H4 (cell line): ENCODE measurements at regions not wholly inside any gene's neighbourhood (a gene's known extent, or its start where the extent isn't known, plus 50 kb on each side); places are given as distances from the start of the nearest gene placed in this dataset.

ENCODE experiments used
- DNase-seq: peaks from one replicate; pipeline ENCODE4 v3.0.0-alpha.2; 2015; ENCODE audit warnings: low spot score

GRCh38 chr7:32264702-32265284 is 194.6 kb upstream of the PDE1C start:
- DNase-seq = no peak

GRCh38 chr7:32263611-32264010 is 193.4 kb upstream of the PDE1C start:
- DNase-seq = no peak

- DNase-seq = no peak
Observed at GRCh38 chr7:32262315-32262714, 192.1 kb upstream of the PDE1C start.

GRCh38 chr7:32259931-32260596 is 189.9 kb upstream of the PDE1C start:
- no peak for DNase-seq

GRCh38 chr7:32258265-32258664 is 188.1 kb upstream of the PDE1C start:
- no peak for DNase-seq

GRCh38 chr7:32257621-32258020 is 187.4 kb upstream of the PDE1C start:
- no peak for DNase-seq

- DNase-seq = no peak
Observed at GRCh38 chr7:32256811-32257210, 186.6 kb upstream of the PDE1C start.

- no peak for DNase-seq
Observed at GRCh38 chr7:32256376-32256775, 186.2 kb upstream of the PDE1C start.

GRCh38 chr7:32255036-32255435 is 184.8 kb upstream of the PDE1C start:
- DNase-seq = no peak

- DNase-seq = no peak
Observed at GRCh38 chr7:32253299-32253698, 183.1 kb upstream of the PDE1C start.

GRCh38 chr7:32251659-32252058 is 181.5 kb upstream of the PDE1C start:
- no peak for DNase-seq

GRCh38 chr7:32250471-32251260 is 180.5 kb upstream of the PDE1C start:
- DNase-seq = no peak

- no peak for DNase-seq
Observed at GRCh38 chr7:32250003-32250402, 179.8 kb upstream of the PDE1C start.

GRCh38 chr7:32248522-32248921 is 178.3 kb upstream of the PDE1C start:
- DNase-seq = no peak

GRCh38 chr7:32244806-32245345 is 174.7 kb upstream of the PDE1C start:
- DNase-seq = no peak

GRCh38 chr7:32243687-32244290 is 173.6 kb upstream of the PDE1C start:
- DNase-seq = no peak

GRCh38 chr7:32242436-32242835 is 172.2 kb upstream of the PDE1C start:
- DNase-seq = no peak

GRCh38 chr7:32241636-32242035 is 171.4 kb upstream of the PDE1C start:
- DNase-seq = no peak

GRCh38 chr7:32239764-32240163 is 169.6 kb upstream of the PDE1C start:
- DNase-seq = no peak

GRCh38 chr7:32228601-32229000 is 158.4 kb upstream of the PDE1C start:
- no peak for DNase-seq

GRCh38 chr7:32227746-32228145 is 157.5 kb upstream of the PDE1C start:
- DNase-seq = no peak

- no peak for DNase-seq
Observed at GRCh38 chr7:32224276-32224675, 154.1 kb upstream of the PDE1C start.
